ENCODE measurements at regions not wholly inside any gene's neighbourhood (a gene's known extent, or its start where the extent isn't known, plus 50 kb on each side); places are given as distances from the start of the nearest gene placed in this dataset.

GRCh38 chr10:8305876-8306652 lies 251.6 kb downstream of the GATA3 start:
- no peak for TF ChIP-seq EP300 (IDR thresholded peaks at IDR 0.05)
- TF ChIP-seq CTCF (IDR thresholded peaks at IDR 0.05) = no peak
- TF ChIP-seq POLR2A (IDR thresholded peaks at IDR 0.05) = no peak
